Activated CD8-positive, alpha-beta memory T cell treated with anti-CD3 and anti-CD28 coated beads, Interleukin-2, amount 50 U/mL, for 1 hour (primary cell): ENCODE measurements at regions not wholly inside any gene's neighbourhood (a gene's known extent, or its start where the extent isn't known, plus 50 kb on each side); places are given as distances from the start of the nearest gene placed in this dataset.

ENCODE experiments used
- DNase-seq: peaks from one replicate; pipeline ENCODE4 v3.0.0-alpha.2; 2020; ENCODE audit errors: extremely low read depth

- DNase-seq: no peak
Measured at GRCh38 chr15:94099574-94099960, 131.8 kb upstream of the MCTP2 start.

DNA sequence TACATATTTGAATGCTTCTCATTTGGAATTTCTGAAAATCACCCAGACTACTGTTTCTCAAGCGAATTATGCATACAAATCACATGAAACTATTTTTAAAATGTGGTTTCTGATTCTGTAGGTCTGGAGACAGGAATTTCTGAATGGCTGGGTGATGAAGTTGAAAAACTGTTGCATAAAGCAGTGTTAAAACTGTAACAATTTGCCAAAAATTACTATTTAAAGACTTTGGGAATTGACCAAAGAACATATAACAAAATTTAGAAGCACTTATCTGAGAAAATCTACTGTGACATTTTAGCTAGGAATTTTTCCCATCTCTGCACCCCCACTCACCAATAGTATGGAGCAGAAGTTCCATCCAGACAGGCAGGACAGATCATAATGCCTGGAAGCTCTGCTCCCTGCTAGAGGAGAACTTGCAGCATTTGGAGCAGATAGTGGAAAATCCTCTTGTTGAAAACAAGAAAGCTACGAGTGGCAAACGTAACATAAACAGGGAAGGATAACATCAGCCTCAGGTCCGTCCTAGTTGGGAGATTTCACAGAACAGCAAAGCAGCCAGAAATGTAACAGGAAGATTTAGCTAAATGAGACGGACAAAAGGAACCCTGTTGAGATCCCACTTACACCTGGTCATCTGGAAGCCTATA lies 132.3 kb upstream of the MCTP2 start:
- DNase-seq: no peak

DNA sequence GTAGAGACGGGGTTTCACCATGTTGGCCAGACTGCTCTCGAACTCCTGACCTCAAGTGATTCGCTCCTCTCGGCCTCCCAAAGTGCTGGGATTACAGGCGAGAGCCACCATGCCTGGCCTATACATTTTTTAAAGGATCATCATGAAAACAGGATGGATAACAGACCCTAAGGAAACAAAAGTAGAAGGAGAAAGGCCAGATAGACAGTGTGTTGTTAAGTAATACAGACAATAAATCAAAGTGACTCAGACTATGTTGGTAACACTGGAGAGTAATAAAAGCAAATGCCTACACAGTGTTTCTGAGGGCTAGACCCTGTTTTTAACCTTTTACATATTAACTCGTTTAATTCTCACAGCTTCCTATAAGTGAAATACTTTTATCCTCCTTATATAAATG lies 133.8 kb upstream of the MCTP2 start:
- no peak for DNase-seq

GRCh38 chr15:94094310-94094709 lies 137.1 kb upstream of the MCTP2 start:
- no peak for DNase-seq

DNA sequence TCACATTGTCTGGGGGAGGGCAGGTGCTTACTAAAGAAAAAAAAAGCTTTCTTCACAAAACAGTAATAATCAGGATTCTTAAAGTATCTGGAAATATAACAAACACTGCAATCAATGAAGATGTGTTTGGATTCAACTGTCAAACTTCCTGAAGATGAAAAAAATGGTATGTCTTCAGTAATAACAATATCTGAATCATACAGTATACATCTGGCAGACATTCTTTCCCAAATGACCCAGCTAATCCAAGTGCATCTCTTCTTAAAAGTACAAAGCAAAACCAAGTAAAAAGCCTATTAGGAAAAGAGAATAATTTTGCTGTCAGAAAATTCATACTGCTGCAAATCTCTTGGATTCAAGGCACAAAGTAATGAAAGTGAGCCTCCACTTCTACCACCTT lies 145.0 kb upstream of the MCTP2 start:
- DNase-seq: no peak

GRCh38 chr15:94083467-94084052 lies 147.8 kb upstream of the MCTP2 start:
- no peak for DNase-seq

DNA sequence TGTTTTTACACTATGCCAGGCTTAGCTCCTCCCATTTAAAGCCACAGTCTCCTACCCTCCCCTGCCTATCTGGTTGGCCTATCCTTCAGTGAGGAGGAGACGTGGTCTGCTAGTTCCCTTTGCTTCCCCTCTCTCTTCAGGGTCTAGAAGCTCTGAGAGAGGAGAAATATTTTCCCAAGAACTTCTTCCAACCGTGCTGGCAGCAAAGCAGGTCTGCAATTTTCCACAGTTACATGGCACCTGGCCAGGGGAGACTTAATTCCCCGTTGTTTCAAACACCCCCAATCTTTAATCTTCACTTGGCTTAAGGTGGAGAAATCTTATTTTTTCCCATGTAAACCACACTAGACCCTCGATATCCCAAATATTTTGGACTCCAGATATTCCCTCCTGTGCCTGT lies 149.5 kb upstream of the MCTP2 start:
- DNase-seq: no peak

GRCh38 chr15:94080989-94081605 lies 150.3 kb upstream of the MCTP2 start:
- DNase-seq: no peak

DNA sequence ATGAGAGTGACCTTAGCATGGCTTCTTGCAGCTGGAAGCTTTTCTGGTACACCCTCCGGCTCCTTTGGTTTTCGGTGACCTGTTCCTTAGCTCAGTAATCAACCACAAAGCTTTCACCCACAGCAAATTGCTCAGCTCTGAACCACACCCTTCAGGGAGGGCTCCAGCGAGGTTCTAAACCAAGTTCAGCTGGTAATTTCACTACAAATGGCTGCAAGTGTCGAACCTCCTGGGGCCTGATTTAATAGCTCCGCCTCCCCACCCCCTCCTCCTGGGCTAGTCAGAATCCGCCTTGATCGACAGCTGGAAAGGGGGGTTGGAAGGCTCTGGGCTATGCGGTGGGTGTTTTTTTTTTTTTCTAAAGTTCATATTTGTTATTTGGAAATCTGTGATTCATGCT lies 150.9 kb upstream of the MCTP2 start:
- no peak for DNase-seq

DNA sequence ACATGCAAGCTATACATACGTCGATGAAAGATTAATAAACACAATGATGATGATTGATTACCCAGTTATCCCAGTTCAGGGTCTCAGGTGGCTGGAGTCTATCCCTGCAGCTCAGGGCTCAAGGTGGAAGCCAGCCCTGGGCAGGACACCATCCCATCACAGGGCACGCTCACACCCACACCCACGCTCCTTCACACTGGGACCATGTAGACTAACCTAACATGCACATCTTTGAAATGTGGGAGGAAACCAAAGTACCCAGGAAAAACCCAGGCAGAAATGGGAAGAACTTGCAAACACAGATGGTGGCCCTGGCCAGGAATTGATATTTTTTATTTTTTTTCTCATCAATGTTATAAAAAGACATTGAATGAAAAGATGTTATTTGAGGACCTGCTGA lies 151.4 kb upstream of the MCTP2 start:
- no peak for DNase-seq

- DNase-seq: no peak
Measured at GRCh38 chr15:94079459-94079858, 151.9 kb upstream of the MCTP2 start.

DNA sequence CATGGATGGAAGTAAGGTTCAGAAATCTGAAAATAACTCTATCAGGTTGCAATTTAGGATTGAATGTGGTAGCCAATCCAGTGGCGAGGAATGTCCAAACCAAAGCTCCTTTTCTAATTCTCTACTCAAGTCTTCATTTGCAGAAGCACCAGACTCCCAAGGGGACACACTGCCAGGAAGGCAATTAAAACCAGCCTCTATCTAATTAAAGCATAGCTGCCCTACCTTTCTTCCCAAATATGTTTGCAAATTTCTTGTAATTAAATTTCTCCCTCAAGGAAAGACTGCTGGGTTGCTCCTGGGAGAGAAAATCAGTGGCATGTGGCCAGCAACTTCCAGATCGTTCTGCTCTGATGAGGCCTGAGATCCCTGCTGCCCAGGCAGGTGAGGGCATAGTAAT lies 153.4 kb upstream of the MCTP2 start:
- no peak for DNase-seq

GRCh38 chr15:94075349-94075748 lies 156.0 kb upstream of the MCTP2 start:
- DNase-seq: no peak

DNA sequence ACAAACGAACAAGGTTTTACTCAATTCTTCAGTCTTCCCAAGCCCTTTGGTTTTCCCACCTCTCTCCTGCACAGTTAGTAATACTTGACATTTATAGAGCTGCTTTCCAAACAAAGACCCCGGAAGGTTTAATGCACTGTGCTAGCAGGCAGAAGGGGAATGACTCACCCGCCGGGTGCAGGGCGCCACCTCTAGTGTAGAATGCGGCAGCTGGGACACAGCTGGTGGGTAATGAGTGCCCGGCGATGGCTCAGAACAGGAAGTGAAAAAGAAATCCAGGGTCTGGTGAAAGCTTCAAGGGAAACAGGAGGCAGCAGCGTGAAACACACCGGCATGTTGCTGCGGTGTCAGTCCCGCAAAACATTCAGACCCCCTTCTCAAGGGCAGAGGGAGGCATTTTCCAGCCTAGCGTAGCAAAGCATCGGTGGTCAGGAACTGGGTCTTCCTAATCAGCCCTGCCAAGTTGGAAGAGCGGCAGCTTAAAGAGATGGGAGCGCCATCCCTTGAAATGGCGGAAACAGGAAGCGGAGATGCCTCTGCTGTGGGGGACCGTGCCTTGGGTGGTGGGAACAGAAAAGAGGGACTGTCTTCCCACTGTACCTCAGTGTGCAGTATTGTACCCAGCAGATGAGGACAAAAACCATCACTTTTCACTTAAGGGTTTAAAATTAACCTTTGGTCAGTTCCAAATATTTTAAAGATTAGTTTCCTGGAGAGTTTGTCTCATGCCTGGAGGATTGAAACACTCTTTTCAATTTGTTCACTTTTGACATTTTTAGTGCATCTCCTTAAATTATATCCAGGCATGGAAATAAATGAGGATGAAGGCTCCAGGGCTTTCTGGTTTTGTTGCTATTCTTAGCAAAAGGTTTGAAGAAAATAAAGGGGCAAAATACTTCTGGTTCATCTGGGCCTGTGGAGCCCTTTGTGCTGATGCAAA lies 160.7 kb upstream of the MCTP2 start:
- DNase-seq: no peak

DNA sequence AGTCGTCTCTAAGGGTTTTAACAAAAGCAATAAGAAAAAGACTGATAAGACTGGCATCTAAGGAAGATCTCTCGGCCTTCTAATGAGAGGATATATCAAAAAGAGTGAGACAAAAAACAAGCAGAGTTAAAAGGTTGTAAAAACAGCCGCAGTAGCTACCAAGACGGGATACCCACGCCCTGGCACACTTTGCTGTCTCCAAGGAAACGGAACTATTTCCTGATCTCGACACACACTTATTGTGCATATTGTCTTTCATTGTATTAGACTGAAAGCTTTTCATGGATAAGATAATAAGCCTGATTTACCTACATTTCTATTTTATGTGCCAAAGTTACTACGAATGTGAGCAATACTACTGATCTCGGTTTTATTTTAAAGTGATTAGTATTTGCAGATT lies 161.5 kb upstream of the MCTP2 start:
- no peak for DNase-seq

DNA sequence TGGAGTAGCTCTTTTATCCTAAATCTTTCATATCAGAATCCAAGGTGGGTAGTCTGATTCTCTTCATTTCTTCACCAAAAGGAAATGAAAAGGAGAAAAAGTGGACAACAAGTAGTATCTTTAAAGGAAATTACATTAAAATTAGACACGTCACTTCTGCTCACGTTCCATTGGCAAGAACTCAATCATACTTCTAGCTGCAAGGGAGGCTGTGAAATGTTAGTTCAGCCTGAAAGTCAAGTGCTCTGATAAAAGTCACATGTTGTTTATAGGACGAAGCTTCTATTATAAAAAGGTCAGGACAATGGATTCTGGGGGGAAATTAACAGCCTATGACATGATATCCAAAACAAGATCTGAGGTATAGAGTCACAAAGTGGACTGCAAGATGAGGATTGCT lies 164.6 kb upstream of the MCTP2 start:
- DNase-seq: no peak

DNA sequence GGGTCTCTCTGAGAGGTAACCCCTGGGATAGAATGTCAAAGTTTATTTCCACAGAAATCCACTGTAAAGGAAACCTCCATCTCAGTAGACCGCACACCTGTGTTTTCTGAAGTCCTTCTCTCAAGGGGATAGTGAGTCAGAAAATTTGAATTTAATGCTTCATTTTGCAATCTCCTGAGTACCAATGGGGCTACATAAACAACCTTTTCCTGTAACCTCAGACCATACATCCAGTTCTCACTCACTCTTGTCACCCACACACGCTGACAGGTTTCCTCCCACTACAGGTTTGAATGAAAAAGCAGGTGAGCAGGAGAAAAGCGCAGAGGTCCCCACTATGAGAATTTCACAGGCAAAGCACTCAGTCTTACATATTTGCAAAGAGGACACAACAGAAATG lies 165.3 kb upstream of the MCTP2 start:
- DNase-seq: no peak

DNA sequence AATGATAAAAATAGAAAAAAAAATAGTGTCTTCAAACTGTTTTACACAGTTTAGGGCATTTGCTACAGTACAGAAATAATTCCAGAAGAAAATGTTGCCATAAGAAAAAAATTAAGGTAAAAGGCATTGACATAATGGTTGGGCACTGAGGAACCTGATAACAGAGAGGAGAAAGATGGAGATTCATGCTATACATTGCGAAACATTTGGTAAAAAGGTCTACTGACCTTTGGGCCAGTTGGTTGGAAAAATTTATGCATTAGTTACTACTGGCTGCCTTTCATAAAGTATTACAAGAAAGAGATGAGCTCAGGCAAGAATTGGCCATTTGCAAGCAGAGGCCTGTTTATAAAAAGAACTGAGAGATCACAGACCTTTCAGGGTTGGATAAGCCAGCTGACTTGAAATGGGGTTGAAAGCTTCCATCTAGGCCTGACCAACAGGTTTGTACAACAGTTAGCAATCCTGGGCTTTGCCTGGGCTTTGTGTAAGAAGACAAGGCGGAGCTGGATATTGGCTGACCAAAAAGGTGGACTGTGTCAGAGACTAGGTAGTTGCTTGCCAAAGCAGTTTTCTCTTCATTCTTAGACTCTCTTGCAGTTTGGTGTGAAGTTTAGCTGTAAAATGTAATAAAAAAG lies 166.6 kb upstream of the MCTP2 start:
- DNase-seq: no peak

- no peak for DNase-seq
Measured at GRCh38 chr15:94061041-94061440, 170.3 kb upstream of the MCTP2 start.

DNA sequence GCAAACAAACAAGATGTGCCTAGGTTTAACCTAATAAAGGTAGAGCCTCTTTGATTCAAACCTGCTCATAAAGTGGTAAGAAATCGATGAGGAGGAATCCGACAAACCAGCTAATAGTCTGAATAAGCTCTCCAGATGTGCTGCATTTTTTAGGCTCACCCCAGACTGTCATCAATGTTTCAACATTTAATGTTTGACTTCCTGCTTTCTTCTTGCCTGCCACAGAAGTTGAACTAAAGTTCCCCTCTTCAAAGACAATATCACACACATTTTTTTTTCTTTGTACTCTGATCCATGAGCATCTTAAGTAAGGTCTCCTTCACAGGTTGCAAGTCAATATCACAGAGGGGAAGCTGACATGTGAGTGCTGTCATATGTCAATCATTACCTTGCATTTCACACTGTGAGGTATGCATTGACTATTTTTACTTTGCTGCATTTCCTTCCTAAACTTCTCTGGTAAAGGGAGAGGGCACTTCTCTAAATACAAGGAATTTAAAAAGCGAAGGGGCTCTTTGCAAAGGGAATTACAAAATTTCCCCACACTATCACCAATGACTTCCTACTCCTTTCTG lies 172.3 kb upstream of the MCTP2 start:
- no peak for DNase-seq

- DNase-seq: no peak
Measured at GRCh38 chr15:94057305-94057704, 174.1 kb upstream of the MCTP2 start.

- DNase-seq: no peak
Measured at GRCh38 chr15:94056314-94056713, 175.0 kb upstream of the MCTP2 start.
